Retinal pigment epithelial cell (primary cell): ENCODE measurements at regions not wholly inside any gene's neighbourhood (a gene's known extent, or its start where the extent isn't known, plus 50 kb on each side); places are given as distances from the start of the nearest gene placed in this dataset.

Experiments
- DNase-seq: peaks from one replicate; pipeline ENCODE4 v3.0.0-alpha.2; 2010; ENCODE audit warnings: low read depth
- H3K4me3 ChIP-seq: 2 replicates; pipeline ENCODE4 v1.5.1; 2011; ENCODE audit warnings: mild to moderate bottlenecking, low read length, control low read depth, moderate library complexity
- CTCF ChIP-seq: conservative IDR thresholded peaks from 2 replicates; pipeline ENCODE4 v1.5.1; 2011; ENCODE audit warnings: low read depth, low read length, control low read depth, inconsistent platforms

- no peak for DNase-seq
- no peak for TF ChIP-seq CTCF
- H3K4me3 ChIP-seq: no peak overlapping the region
Measured at GRCh38 chr6:37555040-37555781, 55.5 kb upstream of the CCDC167 start.

- TF ChIP-seq CTCF: no peak
- peak; percentile 25 for DNase-seq
- H3K4me3 ChIP-seq: no peak overlapping the region
Measured at GRCh38 chr6:37554480-37554819, 54.8 kb upstream of the CCDC167 start.

GRCh38 chr6:37552267-37552666 lies 52.6 kb upstream of the CCDC167 start:
- TF ChIP-seq CTCF: no peak
- H3K4me3 ChIP-seq: no peak overlapping the region
- DNase-seq: no peak

GRCh38 chr6:37551867-37552266 lies 52.2 kb upstream of the CCDC167 start:
- no peak for DNase-seq
- TF ChIP-seq CTCF: no peak
- no peak overlapping the region for H3K4me3 ChIP-seq

GRCh38 chr6:37551446-37551845 lies 51.8 kb upstream of the CCDC167 start:
- DNase-seq: no peak
- TF ChIP-seq CTCF: no peak
- no peak overlapping the region for H3K4me3 ChIP-seq

GRCh38 chr6:37551002-37551401 lies 51.3 kb upstream of the CCDC167 start:
- no peak for DNase-seq
- H3K4me3 ChIP-seq: no peak overlapping the region
- no peak for TF ChIP-seq CTCF

- TF ChIP-seq CTCF: no peak
- peak; percentile 62 for DNase-seq
- H3K4me3 ChIP-seq: no peak overlapping the region
Measured at GRCh38 chr6:37550191-37550831, 50.6 kb upstream of the CCDC167 start.
